IPS-20b (cell line): ENCODE measurements at regions not wholly inside any gene's neighbourhood (a gene's known extent, or its start where the extent isn't known, plus 50 kb on each side); places are given as distances from the start of the nearest gene placed in this dataset.

Experiments
- H3K27ac ChIP-seq: one replicate; pipeline ENCODE4 v1.5.1; 2013; ENCODE audit warnings: low read length
- H3K27me3 ChIP-seq: 2 replicates; pipeline ENCODE4 v1.6.1; 2013; ENCODE audit warnings: mild to moderate bottlenecking, low read length, inconsistent platforms; ENCODE audit not compliant: insufficient read depth
- H3K36me3 ChIP-seq: 2 replicates; pipeline ENCODE4 v1.6.1; 2013; ENCODE audit warnings: low read depth, mild to moderate bottlenecking, inconsistent platforms, low read length, moderate library complexity; ENCODE audit not compliant: insufficient read depth
- H3K4me1 ChIP-seq: 2 replicates; pipeline ENCODE4 v1.6.1; 2013; ENCODE audit warnings: mild to moderate bottlenecking, control low read depth, inconsistent platforms, low read length, moderate library complexity; ENCODE audit not compliant: insufficient read depth
- H3K4me3 ChIP-seq: 2 replicates; pipeline ENCODE4 v1.5.1; 2013; ENCODE audit warnings: mild to moderate bottlenecking, low read length, inconsistent platforms
- H3K9ac ChIP-seq: 2 replicates; pipeline ENCODE4 v1.6.1; 2013; ENCODE audit warnings: low read depth, mild to moderate bottlenecking, inconsistent platforms, low read length, moderate library complexity
- H3K9me3 ChIP-seq: 2 replicates; pipeline ENCODE4 v1.6.1; 2013; ENCODE audit warnings: mild to moderate bottlenecking, low read depth, low read length, inconsistent platforms; ENCODE audit not compliant: insufficient read depth

DNA sequence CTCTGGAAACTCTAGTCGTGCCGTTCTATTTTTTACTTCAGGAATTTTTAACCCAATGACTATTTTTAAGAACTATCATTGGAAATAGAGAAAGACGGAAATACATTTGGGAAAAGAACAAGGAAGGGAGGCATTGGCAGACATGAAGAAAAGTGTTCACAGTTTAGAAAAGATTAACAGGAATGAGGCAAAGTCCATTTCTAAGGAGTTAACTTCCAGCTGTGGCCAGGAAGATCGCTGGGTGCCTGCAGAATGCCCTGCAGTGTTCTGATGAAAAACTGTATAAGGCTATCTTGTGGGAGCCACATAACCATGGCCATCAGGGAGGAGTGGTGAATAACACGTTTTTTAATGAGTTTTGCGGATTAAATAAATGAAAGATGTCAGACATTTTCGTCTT is 150.6 kb upstream of the VCX3A start:
- Histone ChIP-seq H3K4me3 (no peak overlapping the region), H3K9me3 (no peaks in the 10 kb centered on the region), H3K9ac (no peak overlapping the region), H3K27me3 (no peaks in the 10 kb centered on the region), H3K36me3 (no peaks in the 10 kb centered on the region), H3K27ac (no peak overlapping the region), H3K4me1 (no peaks in the 10 kb centered on the region; the same call in 1 of the 2 replicates)

DNA sequence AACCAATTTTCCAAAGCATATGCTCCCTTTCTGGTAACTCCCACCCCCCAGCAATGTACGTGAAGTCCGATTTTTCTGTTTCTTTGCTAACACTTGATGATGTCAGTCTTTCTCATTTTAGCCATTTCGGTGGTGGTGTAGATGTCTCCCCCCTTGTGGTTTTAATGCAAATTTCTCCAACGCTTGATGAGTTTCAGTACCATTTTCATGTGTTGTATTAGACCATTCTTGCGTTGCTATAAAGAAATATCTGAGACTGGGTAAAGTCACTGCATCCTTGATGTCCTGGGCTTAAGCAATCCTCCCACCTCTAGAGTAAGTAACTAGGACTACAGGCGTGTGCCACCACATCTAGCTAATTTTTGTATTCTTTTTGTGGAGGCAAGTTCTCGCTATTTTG is 148.4 kb upstream of the VCX3A start:
- Histone ChIP-seq H3K9me3 (no peaks in the 10 kb centered on the region), H3K4me3 (no peak overlapping the region), H3K27me3 (no peaks in the 10 kb centered on the region), H3K36me3 (no peaks in the 10 kb centered on the region), H3K27ac (no peak overlapping the region), H3K4me1 (no peaks in the 10 kb centered on the region; the same call in 1 of the 2 replicates), H3K9ac (no peak overlapping the region)

DNA sequence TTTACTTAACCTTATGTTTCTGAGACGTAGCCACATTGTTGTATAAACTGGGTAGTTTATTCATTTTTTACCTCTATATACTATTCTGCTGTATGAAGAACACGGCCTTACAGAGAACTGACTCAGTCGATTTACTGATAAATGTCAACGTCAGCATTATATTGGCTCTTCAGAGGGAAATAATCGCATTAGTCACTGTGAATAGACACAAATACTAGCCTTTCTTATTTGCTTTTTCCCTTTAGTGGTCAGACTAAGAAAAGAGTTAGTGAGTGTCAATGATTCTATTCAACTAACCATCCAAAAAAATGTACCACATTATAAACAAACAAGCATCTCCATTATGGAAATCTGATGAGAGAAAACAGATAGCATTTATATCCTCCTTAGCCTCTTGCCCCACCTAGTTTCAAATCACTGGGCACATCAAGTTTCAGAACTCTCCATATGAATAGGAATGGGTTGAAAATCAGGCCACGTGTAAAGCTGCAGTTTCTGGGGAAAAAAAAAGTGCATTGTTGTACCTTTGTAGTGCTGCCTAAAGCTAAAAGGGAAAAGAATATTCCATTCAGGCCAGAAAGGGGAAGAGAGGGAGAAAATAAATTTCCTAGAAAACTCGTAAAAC is 146.7 kb upstream of the VCX3A start:
- Histone ChIP-seq H3K9me3 (no peaks in the 10 kb centered on the region), H3K27me3 (no peaks in the 10 kb centered on the region), H3K4me1 (no peaks in the 10 kb centered on the region; the same call in 1 of the 2 replicates), H3K4me3 (no peak overlapping the region), H3K36me3 (no peaks in the 10 kb centered on the region), H3K27ac (no peak overlapping the region), H3K9ac (no peak overlapping the region)

DNA sequence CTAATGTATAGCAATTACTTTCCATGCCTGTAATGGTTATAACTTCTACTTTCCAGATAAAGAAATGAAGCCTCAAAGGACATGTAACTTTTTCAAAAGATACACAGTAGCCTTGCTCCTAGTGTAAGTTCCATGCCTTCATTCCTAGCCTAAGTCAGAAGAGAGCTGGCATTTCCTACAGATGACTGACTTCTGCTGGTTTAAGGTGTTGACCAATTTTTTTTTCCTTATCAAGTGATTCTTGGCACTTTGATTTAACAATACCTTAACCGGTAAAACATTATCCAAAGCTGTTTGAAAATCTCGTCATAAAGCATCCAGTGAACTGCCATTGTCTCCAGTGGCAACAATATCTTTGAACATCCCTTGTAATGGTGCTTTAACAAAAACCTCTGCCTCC is 145.1 kb upstream of the VCX3A start:
- Histone ChIP-seq H3K27me3 (no peaks in the 10 kb centered on the region), H3K27ac (no peak overlapping the region), H3K4me3 (no peak overlapping the region), H3K9ac (no peak overlapping the region), H3K4me1 (no peaks in the 10 kb centered on the region; the same call in 1 of the 2 replicates), H3K9me3 (no peaks in the 10 kb centered on the region), H3K36me3 (no peaks in the 10 kb centered on the region)

DNA sequence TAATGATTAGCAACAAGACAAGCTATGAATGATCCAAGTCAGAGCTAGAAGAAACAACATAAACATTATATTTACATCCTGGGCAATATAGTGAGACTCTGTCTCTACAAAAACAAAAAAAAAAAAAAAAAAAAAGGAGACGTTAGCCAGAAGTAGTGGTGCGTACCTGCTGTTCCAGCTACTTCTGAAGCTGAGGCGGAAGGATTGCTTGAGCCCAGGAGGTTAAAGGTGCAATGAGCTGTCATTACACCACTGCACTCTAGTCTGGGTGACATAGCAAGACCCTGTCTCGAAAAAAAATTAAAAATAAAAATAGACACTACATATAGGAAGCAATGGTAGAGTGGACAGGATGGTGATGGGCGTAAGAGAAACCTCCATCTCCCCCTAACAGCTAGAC is 144.6 kb upstream of the VCX3A start:
- H3K36me3 ChIP-seq = no peaks in the 10 kb centered on the region
- no peaks in the 10 kb centered on the region for H3K9me3 ChIP-seq
- H3K27ac ChIP-seq = no peak overlapping the region
- no peak overlapping the region for H3K4me3 ChIP-seq
- H3K9ac ChIP-seq = no peak overlapping the region
- H3K4me1 ChIP-seq = no peaks in the 10 kb centered on the region; the same call in 1 of the 2 replicates
- no peaks in the 10 kb centered on the region for H3K27me3 ChIP-seq

DNA sequence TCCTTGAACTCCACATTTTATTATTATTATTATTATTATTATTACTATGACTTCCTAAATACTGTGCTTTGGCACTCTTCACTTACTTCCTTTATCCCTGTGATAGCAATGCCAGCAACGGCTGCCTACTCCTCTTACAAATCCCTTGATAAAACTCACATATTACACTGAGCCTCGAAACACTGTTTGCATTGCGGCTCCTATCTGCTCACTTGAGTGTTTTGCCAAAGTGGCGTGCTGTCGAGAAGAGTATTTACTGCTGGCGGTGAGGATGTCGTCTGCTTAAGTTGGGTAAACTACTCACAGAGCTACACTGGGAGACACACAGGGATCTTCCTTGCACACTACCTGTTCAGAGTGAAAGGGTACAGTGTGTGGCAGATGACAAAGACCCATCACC is 143.4 kb upstream of the VCX3A start:
- Histone ChIP-seq H3K27me3 (no peaks in the 10 kb centered on the region), H3K9ac (no peak overlapping the region), H3K36me3 (no peaks in the 10 kb centered on the region), H3K9me3 (no peaks in the 10 kb centered on the region), H3K27ac (no peak overlapping the region), H3K4me1 (no peaks in the 10 kb centered on the region; the same call in 1 of the 2 replicates), H3K4me3 (no peak overlapping the region)

DNA sequence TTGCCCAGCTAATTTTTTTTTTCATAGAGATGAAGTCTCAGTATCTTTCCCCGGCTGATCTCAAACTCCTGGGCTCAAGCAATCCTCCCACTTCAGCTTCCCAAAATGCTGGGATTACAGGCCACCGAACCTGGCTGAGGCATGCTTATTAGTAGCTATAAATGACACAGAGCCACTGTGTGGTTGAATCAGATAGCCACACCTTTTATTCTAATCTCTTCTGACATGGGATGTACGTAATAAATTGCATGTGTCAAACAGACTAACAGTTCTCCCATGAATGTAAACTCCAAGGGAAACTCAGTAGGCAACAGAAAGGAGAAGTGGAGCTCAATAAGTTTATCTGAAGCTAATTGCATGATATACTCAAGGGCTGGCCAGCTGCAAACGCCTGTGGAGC is 139.8 kb upstream of the VCX3A start:
- H3K9ac ChIP-seq = no peak overlapping the region
- no peaks in the 10 kb centered on the region for H3K9me3 ChIP-seq
- H3K27ac ChIP-seq = no peak overlapping the region
- H3K4me3 ChIP-seq = no peak overlapping the region
- no peaks in the 10 kb centered on the region for H3K27me3 ChIP-seq
- no peaks in the 10 kb centered on the region for H3K36me3 ChIP-seq
- H3K4me1 ChIP-seq = no peaks in the 10 kb centered on the region

DNA sequence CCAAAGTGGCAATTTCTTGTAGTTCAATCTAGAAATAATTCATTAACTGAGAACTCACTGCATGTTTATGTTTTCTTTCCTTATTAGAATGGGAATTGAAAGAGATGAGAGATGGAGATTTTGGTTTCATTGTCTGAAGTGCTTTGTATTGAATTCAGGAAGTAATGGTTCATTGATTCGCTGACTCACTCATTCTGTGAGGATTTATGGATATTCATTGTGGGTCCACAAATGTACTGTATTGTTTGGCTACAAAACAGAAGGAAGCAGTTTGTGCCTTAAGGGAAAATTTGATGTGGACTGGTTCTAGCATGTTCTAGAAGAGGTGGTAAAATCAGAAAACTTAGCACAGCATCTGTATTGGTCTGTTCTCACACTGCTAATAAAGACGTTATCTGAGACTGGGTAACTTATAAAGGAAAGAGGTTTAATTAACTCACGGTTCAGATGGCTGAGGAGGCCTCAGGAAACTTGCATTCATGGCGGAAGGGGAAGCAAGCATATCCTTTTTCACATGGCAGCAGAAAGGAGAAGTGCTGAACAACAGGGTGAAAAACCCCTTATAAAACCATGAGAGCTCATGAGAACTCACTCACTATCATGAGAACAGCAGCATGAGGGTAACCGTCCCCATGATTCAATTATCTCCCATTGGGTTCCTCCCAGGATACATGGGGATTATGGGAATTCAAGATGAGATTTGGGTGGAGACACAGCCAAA is 132.3 kb upstream of the VCX3A start:
- no peak overlapping the region for H3K9ac ChIP-seq
- H3K4me3 ChIP-seq = no peak overlapping the region
- no peak overlapping the region for H3K27ac ChIP-seq
- no peaks in the 10 kb centered on the region for H3K9me3 ChIP-seq
- H3K4me1 ChIP-seq = no peaks in the 10 kb centered on the region
- H3K36me3 ChIP-seq = no peaks in the 10 kb centered on the region
- no peaks in the 10 kb centered on the region for H3K27me3 ChIP-seq

DNA sequence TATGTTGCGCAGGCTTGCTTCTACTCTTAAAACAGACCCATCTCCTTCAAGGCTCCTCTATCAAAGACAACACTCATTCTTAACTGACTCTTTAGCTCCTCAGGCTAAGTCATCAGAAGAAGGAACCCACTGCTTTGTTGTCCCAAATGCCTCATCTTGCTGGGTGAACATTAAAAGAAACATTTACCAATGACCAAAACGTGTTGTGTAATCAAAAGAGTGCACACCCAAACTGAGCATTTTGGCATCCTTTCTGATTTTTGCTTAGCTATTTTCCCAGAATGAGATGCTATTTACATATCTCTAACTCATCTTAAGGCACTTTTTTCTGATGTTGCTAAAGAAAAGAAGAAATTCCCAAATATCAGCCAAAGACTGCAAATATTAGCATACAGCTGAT is 131.7 kb upstream of the VCX3A start:
- Histone ChIP-seq H3K9ac (no peak overlapping the region), H3K4me3 (no peak overlapping the region), H3K27ac (no peak overlapping the region), H3K4me1 (no peaks in the 10 kb centered on the region), H3K36me3 (no peaks in the 10 kb centered on the region), H3K9me3 (no peaks in the 10 kb centered on the region), H3K27me3 (no peaks in the 10 kb centered on the region)

DNA sequence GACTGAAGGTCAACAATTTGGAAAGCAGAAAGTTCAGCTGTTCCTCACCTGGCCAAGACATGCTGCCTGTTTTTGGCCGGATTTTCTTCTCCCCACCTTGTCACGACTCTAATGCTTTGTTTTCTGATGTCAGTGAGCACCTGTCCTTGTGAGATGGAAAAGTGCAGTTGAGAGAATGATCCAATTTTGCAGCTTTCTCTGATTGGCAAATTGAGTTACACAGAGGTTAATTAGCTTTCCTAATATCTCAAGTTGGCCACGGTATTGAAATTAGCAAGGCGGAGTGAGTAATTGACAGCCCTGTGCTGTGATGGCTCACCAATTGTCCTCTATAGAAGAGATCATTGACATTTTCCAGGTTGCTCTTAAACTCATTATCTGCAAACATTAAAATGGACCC is 126.8 kb upstream of the VCX3A start:
- no peak overlapping the region for H3K27ac ChIP-seq
- no peaks in the 10 kb centered on the region for H3K27me3 ChIP-seq
- no peak overlapping the region for H3K4me3 ChIP-seq
- no peak overlapping the region for H3K9ac ChIP-seq
- peaks cover 4% of the 10 kb centered on the region; the same call in 1 of the 2 replicates for H3K9me3 ChIP-seq
- H3K36me3 ChIP-seq = no peaks in the 10 kb centered on the region
- H3K4me1 ChIP-seq = no peaks in the 10 kb centered on the region; the same call in 1 of the 2 replicates

DNA sequence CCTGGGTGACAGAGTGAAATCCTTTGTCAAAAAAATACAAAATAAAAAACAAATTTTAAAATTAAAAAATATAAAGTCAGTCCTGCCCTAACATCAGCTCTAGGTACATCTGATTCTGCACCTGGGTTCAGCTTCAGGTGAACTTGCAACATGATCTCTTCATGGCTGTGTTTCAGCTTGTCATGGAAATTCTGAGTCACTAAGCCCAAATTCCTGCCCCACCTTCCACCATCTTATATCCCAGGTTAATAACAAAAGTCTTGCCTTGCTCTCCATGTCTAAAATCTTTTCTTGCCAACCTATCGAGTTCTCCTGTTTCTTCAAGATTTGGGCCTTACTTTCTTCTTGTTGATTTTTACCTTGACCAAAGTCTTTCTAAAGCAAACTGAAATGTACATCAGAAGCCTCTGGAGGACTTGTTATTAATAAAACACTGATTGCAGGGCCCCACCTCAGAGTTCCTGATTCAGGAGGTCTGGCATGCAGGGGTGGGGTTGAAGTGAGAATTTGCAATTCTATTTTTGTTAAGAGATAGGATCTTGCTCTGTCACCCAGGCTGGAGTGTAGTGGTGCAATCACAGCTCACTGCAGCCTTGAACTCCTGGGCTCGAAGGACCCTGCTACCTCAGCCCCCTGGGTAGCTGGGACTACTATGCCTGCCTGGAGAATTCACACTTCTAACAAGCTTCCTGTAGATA is 125.8 kb upstream of the VCX3A start:
- H3K27ac ChIP-seq = no peak overlapping the region
- H3K36me3 ChIP-seq = no peaks in the 10 kb centered on the region
- no peak overlapping the region for H3K4me3 ChIP-seq
- H3K9ac ChIP-seq = no peak overlapping the region
- H3K27me3 ChIP-seq = no peaks in the 10 kb centered on the region
- peaks cover 4% of the 10 kb centered on the region; the same call in 1 of the 2 replicates for H3K9me3 ChIP-seq
- no peaks in the 10 kb centered on the region; the same call in 1 of the 2 replicates for H3K4me1 ChIP-seq

DNA sequence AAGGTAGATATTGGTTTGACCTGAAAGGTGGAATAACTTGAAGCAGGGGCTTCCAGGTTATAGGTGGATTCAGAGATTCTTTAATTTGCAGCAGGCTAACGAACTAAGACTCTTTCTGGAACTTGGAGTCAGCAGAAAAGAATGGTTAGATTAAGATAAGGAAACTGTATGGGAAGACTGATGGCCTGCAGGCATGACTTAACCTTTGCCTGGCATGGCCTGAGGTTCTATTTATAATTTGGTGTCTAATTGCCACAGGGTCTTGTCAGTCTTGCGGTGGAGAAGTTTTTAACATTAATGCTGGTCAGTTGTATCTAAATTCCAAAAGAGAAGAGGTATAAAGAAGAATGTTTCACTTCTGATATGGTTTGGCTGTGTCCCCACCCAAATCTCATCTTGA is 110.3 kb upstream of the VCX3A start:
- Histone ChIP-seq H3K4me1 (no peaks in the 10 kb centered on the region), H3K27ac (no peak overlapping the region)

More for the DNA sequence above, 110.3 kb upstream of the VCX3A start:
- H3K9me3 ChIP-seq = no peaks in the 10 kb centered on the region
- no peak overlapping the region for H3K4me3 ChIP-seq
- no peaks in the 10 kb centered on the region for H3K27me3 ChIP-seq
- no peak overlapping the region for H3K9ac ChIP-seq
- H3K36me3 ChIP-seq = no peaks in the 10 kb centered on the region
